ENCODE measurements at regions not wholly inside any gene's neighbourhood (a gene's known extent, or its start where the extent isn't known, plus 50 kb on each side); places are given as distances from the start of the nearest gene placed in this dataset.

DNA sequence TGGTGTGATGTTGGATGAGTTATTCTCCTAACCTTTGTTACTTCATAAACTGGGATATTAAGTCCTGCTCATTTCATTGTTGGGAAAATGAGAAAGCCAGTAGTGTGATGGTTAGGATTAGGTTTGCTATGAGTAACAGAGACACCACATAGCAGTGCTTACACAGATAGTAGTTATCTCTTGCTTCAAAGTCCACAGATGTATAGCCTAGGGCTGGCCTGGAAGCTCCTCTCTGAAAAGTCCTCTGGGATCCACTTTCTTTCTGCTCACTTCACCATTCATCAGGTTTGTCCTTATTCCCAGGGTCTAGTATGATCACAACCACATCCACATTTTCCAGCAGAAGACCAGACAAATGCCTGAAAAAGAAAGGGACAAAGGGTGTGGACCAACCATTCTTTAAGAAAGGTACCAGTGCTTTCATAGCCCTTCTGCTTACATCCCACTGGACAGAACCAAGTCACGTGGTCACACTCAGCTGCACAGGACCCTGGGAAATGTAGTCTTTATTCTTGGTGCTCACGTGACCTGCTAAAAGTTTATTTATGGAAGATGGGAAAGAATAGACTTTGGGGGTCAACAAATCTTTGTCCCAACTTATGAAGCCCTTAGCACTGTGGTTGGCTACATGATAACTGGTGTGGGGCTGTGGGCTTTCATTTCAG lies 108.9 kb downstream of the INSIG2 start:
- H3K4me1 ChIP-seq (ENCODE audit: insufficient read depth, insufficient read length) = no peaks in the 10 kb centered on the region
- H3K36me3 ChIP-seq (ENCODE audit: insufficient read depth, insufficient read length, low read length) = no peaks in the 10 kb centered on the region
- H3K9me3 ChIP-seq (ENCODE audit: insufficient read depth, low read length) = no peaks in the 10 kb centered on the region
- no peak overlapping the region for H3K4me3 ChIP-seq (ENCODE audit: insufficient read length, low read depth)
- TF ChIP-seq ZNF274 (IDR thresholded peaks at IDR 0.05; ENCODE audit: low read depth, low read length) (no peak), SUZ12 (IDR thresholded peaks at IDR 0.05; ENCODE audit: extremely low read depth, insufficient read depth, insufficient read length) (no peak)
- no peak overlapping the region for H3K9ac ChIP-seq (ENCODE audit: insufficient read length, low read depth)
- no peaks in the 10 kb centered on the region for H3K27me3 ChIP-seq (ENCODE audit: insufficient read depth, insufficient read length)
- DNase-seq (ENCODE audit: low read depth, low spot score) = no peak

DNA sequence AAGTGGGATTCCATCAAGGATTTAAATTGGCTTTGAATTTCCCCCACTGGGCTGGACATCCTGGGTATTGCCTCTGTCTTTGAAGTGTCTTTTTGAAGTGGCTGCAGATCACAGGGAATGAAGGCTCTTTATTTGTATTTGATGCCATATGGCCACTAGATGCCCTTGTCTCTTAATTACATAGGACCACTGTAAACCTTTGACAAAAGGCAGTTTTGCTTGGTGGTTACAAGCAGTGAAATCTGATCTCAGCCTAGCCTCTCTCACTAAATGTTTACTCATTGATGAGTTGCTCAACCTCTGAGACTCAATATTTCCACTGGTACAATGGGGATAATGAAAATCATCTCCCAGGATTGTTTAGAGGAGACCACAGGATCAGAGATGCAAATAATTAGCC lies 102.2 kb downstream of the INSIG2 start:
- Histone ChIP-seq H3K9ac (ENCODE audit: insufficient read length, low read depth) (no peak overlapping the region), H3K36me3 (ENCODE audit: insufficient read depth, insufficient read length, low read length) (no peaks in the 10 kb centered on the region), H3K9me3 (ENCODE audit: insufficient read depth, low read length) (no peaks in the 10 kb centered on the region), H3K4me1 (ENCODE audit: insufficient read depth, insufficient read length) (peaks cover 4% of the 10 kb centered on the region), H3K4me3 (ENCODE audit: insufficient read length, low read depth) (no peak overlapping the region), H3K27me3 (ENCODE audit: insufficient read depth, insufficient read length) (peaks cover 10% of the 10 kb centered on the region)
- DNase-seq (ENCODE audit: low read depth, low spot score) = no peak
- TF ChIP-seq SUZ12 (IDR thresholded peaks at IDR 0.05; ENCODE audit: extremely low read depth, insufficient read depth, insufficient read length) (no peak), ZNF274 (IDR thresholded peaks at IDR 0.05; ENCODE audit: low read depth, low read length) (no peak), YY1 (IDR thresholded peaks at IDR 0.05; ENCODE audit: insufficient read depth, insufficient read length) (no peak)

DNA sequence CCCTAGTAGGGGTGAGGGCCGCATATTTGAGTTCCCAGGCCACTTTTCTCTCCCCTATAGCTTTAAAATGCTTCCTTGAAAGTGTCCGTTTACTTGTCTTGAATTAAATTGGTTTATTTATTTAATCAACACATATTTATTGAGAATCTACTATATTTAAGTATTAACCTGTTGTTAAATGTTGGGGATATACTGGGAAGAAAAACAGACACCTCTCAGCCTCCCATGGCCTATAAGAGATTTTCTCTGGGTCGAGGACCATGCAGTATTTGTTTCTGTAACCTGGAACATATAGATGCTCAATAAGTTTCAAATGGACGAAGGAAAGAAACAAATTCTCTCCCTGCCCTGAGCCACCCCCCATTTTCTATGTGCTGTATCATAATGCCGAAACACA lies 98.6 kb downstream of the INSIG2 start:
- no peak overlapping the region for H3K4me3 ChIP-seq (ENCODE audit: insufficient read length, low read depth)
- no peaks in the 10 kb centered on the region for H3K9me3 ChIP-seq (ENCODE audit: insufficient read depth, low read length)
- H3K9ac ChIP-seq (ENCODE audit: insufficient read length, low read depth) = peak overlapping the region; percentile 85
- no peak for TF ChIP-seq SUZ12 (IDR thresholded peaks at IDR 0.05; ENCODE audit: extremely low read depth, insufficient read depth, insufficient read length)
- TF ChIP-seq ZNF274 (IDR thresholded peaks at IDR 0.05; ENCODE audit: low read depth, low read length) = no peak
- TF ChIP-seq YY1 (IDR thresholded peaks at IDR 0.05; ENCODE audit: insufficient read depth, insufficient read length) = no peak
- no peak for DNase-seq (ENCODE audit: low read depth, low spot score)
- H3K36me3 ChIP-seq (ENCODE audit: insufficient read depth, insufficient read length, low read length) = no peaks in the 10 kb centered on the region
- H3K27me3 ChIP-seq (ENCODE audit: insufficient read depth, insufficient read length) = peaks cover 10% of the 10 kb centered on the region
- H3K4me1 ChIP-seq (ENCODE audit: insufficient read depth, insufficient read length) = peaks cover 4% of the 10 kb centered on the region

DNA sequence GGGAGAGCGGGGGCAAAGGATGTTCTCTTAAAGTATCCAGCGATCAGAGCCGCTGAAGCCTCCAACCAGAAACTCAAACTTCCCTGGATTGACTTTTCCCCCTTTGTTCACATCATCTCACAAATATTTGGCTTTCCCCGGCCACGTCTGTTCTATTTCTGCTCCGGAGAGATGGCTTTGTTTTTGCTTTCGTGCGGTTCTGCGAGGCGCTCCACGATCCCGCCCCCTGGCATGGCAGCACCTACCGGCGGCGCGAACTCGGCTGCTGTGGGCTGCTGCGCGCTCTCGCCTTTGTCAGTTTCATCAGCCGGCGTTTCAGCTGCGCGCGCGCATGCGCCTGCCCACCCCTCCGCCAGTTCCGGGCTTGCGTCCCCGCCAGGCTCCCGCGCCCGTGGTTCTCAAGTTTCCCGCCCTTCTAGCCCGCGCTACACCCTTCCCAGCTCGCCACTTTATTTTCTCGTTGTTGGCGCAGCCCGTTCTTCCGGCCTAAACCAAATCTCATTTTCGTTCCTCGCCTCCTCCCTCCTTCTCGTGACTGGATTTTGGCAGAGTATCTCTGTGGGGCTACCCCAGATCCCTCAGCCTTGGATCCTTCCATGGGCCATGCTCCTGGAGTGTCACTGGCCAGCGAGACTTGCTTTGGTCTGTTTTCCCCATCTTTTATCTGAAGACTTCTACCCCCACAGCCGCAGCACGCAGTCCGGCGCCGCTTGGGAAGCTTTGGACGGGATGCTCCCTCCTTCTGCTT lies 98.0 kb downstream of the INSIG2 start:
- TF ChIP-seq ZNF274 (IDR thresholded peaks at IDR 0.05; ENCODE audit: low read depth, low read length) (no peak), SUZ12 (IDR thresholded peaks at IDR 0.05; ENCODE audit: extremely low read depth, insufficient read depth, insufficient read length) (no peak), YY1 (IDR thresholded peaks at IDR 0.05; ENCODE audit: insufficient read depth, insufficient read length) (no peak)
- Histone ChIP-seq H3K9ac (ENCODE audit: insufficient read length, low read depth) (peak overlapping the region; percentile 85), H3K36me3 (ENCODE audit: insufficient read depth, insufficient read length, low read length) (no peaks in the 10 kb centered on the region), H3K27me3 (ENCODE audit: insufficient read depth, insufficient read length) (peaks cover 10% of the 10 kb centered on the region), H3K4me1 (ENCODE audit: insufficient read depth, insufficient read length) (peaks cover 4% of the 10 kb centered on the region), H3K9me3 (ENCODE audit: insufficient read depth, low read length) (no peaks in the 10 kb centered on the region), H3K4me3 (ENCODE audit: insufficient read length, low read depth) (peak overlapping the region; percentile 68)
- DNase-seq (ENCODE audit: low read depth, low spot score) = peak; percentile 64

DNA sequence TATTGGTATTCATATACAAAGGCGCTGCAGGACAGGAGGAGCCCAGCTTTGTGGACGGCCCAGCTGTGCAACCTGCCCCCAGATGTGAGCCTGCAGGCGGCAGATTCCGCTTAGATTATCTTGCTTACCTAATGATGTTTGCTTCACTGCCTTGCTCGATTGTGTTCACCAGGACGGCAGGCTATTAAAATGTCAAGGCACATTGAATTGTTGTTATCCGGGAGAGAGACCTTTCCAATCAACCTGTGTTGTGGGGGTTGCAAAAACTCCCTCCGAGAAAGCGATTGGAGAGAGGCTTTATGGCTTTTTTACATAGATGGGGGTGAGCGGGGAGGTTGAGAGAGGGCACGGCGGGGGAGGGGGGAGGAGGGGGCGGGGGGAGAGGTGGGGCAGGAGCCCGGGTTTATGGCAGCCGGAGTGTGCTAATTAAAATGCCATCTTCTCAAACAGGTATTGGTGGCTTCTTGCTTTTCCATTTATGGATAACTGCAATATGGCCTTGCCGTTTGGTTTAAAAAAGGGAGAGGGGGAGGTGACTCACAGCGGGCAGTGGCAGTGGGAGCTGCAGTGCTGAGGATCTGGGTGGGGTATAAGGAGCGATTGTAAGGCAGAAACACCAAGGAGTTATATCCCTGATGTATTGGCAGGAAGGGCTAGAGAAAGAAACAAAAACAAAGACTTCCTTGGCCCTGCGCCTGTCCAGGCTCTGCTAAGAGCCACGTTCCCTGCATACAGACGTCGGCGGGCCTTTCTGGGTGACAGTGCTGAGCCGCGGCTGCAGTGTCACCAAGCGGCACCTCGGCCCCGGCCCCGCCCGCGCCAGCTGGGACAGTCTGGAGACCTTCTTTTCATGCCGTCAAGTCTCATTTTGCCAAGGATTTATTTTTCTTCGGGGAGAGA lies 97.2 kb downstream of the INSIG2 start:
- peak; percentile 18 for DNase-seq (ENCODE audit: low read depth, low spot score)
- Histone ChIP-seq H3K36me3 (ENCODE audit: insufficient read depth, insufficient read length, low read length) (no peaks in the 10 kb centered on the region), H3K4me3 (ENCODE audit: insufficient read length, low read depth) (peak overlapping the region; percentile 68), H3K9ac (ENCODE audit: insufficient read length, low read depth) (peak overlapping the region; percentile 85), H3K27me3 (ENCODE audit: insufficient read depth, insufficient read length) (peaks cover 10% of the 10 kb centered on the region), H3K9me3 (ENCODE audit: insufficient read depth, low read length) (no peaks in the 10 kb centered on the region), H3K4me1 (ENCODE audit: insufficient read depth, insufficient read length) (peaks cover 4% of the 10 kb centered on the region)
- TF ChIP-seq SUZ12 (IDR thresholded peaks at IDR 0.05; ENCODE audit: extremely low read depth, insufficient read depth, insufficient read length) (no peak), ZNF274 (IDR thresholded peaks at IDR 0.05; ENCODE audit: low read depth, low read length) (no peak), YY1 (IDR thresholded peaks at IDR 0.05; ENCODE audit: insufficient read depth, insufficient read length) (no peak)

DNA sequence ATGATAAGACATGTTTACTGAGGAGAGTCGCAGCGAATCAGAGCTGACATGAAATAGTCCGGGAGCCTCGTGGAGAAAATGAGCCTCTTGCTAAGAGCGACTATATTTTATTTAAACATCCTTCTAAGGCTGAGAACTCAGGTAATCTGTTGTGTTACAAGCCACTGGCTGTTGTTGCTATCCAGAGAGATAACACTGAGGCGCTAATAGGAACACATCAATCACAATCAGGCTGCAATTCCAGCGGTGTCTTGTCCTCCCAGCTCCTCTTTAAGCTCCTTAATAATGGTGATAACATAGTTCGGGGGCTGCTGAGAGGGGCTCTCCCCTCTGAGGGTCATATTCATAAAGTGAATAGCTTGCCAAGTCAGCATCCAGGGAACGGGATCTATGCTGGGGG lies 95.1 kb downstream of the INSIG2 start:
- H3K4me1 ChIP-seq (ENCODE audit: insufficient read depth, insufficient read length) = no peaks in the 10 kb centered on the region
- H3K9ac ChIP-seq (ENCODE audit: insufficient read length, low read depth) = no peak overlapping the region
- H3K27me3 ChIP-seq (ENCODE audit: insufficient read depth, insufficient read length) = peaks cover 10% of the 10 kb centered on the region
- DNase-seq (ENCODE audit: low read depth, low spot score) = no peak
- no peaks in the 10 kb centered on the region for H3K36me3 ChIP-seq (ENCODE audit: insufficient read depth, insufficient read length, low read length)
- no peak overlapping the region for H3K4me3 ChIP-seq (ENCODE audit: insufficient read length, low read depth)
- no peaks in the 10 kb centered on the region for H3K9me3 ChIP-seq (ENCODE audit: insufficient read depth, low read length)
- TF ChIP-seq SUZ12 (IDR thresholded peaks at IDR 0.05; ENCODE audit: extremely low read depth, insufficient read depth, insufficient read length) (no peak), YY1 (IDR thresholded peaks at IDR 0.05; ENCODE audit: insufficient read depth, insufficient read length) (no peak), ZNF274 (IDR thresholded peaks at IDR 0.05; ENCODE audit: low read depth, low read length) (no peak)

DNA sequence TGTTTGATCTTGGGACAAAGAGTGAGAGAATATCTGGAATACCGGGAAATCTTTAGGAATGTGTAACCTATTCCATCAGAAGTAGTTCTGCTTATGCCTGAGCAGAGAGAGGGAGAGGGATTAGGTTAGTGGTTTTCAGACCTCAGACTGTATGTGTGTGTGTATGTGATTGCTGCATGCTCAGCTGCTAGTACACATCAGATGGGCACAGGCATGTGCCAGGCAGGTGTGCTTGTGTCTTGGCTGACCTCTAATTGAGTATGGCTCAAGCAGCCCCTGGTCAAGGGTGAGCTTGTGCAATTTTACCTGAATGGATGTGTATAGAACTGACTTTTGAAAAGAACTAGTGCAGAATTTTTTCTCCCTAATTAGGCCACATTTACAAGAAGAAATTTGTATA lies 91.2 kb downstream of the INSIG2 start:
- Histone ChIP-seq H3K36me3 (ENCODE audit: insufficient read depth, insufficient read length, low read length) (no peaks in the 10 kb centered on the region), H3K9ac (ENCODE audit: insufficient read length, low read depth) (no peak overlapping the region), H3K9me3 (ENCODE audit: insufficient read depth, low read length) (no peaks in the 10 kb centered on the region), H3K4me1 (ENCODE audit: insufficient read depth, insufficient read length) (no peaks in the 10 kb centered on the region), H3K4me3 (ENCODE audit: insufficient read length, low read depth) (no peak overlapping the region), H3K27me3 (ENCODE audit: insufficient read depth, insufficient read length) (no peaks in the 10 kb centered on the region)
- DNase-seq (ENCODE audit: low read depth, low spot score) = no peak
- TF ChIP-seq ZNF274 (IDR thresholded peaks at IDR 0.05; ENCODE audit: low read depth, low read length) (no peak), YY1 (IDR thresholded peaks at IDR 0.05; ENCODE audit: insufficient read depth, insufficient read length) (no peak), SUZ12 (IDR thresholded peaks at IDR 0.05; ENCODE audit: extremely low read depth, insufficient read depth, insufficient read length) (no peak)

Data from NT2/D1 (cell line).